ENCODE measurements at regions not wholly inside any gene's neighbourhood (a gene's known extent, or its start where the extent isn't known, plus 50 kb on each side); places are given as distances from the start of the nearest gene placed in this dataset.

DNA sequence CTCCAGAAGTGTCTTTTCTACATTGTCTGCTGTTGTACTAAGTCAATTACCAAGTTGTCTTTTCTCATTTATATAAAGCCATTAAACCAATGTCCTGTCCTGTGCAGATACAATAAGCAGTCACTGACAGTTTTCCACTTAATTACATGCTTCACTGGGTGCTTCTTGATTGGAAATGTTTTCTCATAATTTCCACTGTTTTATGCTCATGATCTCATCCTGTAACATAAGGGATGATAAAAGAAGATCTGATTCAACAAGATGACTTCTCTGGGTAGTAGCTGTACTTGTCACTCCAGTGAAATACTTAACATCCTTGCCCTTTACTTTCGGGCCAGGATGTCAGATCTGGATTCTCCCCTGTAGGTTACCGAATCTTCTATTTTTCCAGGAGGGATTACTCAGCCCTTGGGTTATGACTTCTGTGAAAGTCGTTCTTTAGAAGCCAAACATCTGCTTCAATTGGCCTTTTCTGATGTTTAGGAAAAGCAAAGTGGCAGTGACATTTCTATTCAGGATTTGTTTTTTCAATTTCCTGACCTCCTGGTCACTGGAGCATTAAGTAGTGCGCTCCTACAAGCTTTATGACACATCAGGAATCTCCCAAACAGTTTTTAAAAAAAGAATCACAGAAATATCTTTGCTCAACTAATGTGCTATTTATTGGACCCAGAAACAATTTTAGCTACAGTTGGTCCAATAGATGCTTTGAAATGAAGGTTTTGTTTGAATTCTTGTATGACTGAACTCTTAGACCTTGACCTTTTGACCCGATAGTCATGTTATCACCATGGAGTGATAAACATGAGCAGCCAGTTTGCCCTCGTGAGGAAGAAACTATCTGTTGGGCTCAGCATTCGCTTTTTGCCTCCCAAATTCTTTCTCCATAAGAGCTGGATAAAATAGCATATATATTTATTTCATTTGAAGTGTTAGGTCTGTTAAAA lies 234.5 kb upstream of the SSTR1 start:
- no peaks in the 10 kb centered on the region for H3K27me3 ChIP-seq (ENCODE audit: control insufficient read depth in 2 of 2, insufficient read depth in 2 of 2, low read length in 2 of 2)
- H3K36me3 ChIP-seq (ENCODE audit: control insufficient read depth in 2 of 2, insufficient read depth in 2 of 2, low read length in 2 of 2) = no peaks in the 10 kb centered on the region
- H3K9me3 ChIP-seq (ENCODE audit: control insufficient read depth in 2 of 2, low read length in 2 of 2) = no peaks in the 10 kb centered on the region
- no peak overlapping the region for H3K27ac ChIP-seq (ENCODE audit: low read depth in 2 of 2, low read length in 2 of 2)
- no peaks in the 10 kb centered on the region for H3K4me1 ChIP-seq (ENCODE audit: control insufficient read depth in 2 of 2, insufficient read depth in 2 of 2, low read length in 2 of 2)
- no peak overlapping the region for H3K9ac ChIP-seq (ENCODE audit: low read depth in 1 of 2, low read length in 2 of 2)
- no peak overlapping the region for H3K4me3 ChIP-seq (ENCODE audit: low read length in 2 of 2)

- Histone ChIP-seq H3K36me3 (ENCODE audit: control insufficient read depth in 2 of 2, insufficient read depth in 2 of 2, low read length in 2 of 2) (no peaks in the 10 kb centered on the region), H3K9me3 (ENCODE audit: control insufficient read depth in 2 of 2, low read length in 2 of 2) (no peaks in the 10 kb centered on the region), H3K27me3 (ENCODE audit: control insufficient read depth in 2 of 2, insufficient read depth in 2 of 2, low read length in 2 of 2) (no peaks in the 10 kb centered on the region), H3K27ac (ENCODE audit: low read depth in 2 of 2, low read length in 2 of 2) (no peak overlapping the region), H3K4me1 (ENCODE audit: control insufficient read depth in 2 of 2, insufficient read depth in 2 of 2, low read length in 2 of 2) (no peaks in the 10 kb centered on the region), H3K9ac (ENCODE audit: low read depth in 1 of 2, low read length in 2 of 2) (no peak overlapping the region), H3K4me3 (ENCODE audit: low read length in 2 of 2) (no peak overlapping the region)
Observed at GRCh38 chr14:37974421-37974820, 233.3 kb upstream of the SSTR1 start.

DNA sequence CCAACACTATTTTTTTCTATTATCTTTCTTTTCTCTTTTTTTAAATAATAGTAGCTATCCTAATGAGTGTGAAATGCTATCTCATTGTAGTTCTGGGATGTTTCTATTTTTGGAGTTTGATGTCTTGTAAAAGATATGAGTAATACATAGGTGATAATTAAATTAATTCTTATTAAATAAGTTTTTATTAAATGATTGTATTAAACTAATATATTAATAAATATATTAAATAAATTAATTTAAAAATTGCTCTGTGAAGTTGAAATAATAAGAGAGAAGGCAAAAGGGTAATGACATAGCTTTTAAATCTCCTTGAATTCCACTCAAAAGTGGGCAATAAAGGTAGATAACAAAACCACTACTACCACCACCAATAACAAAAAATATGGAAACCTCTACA lies 230.2 kb upstream of the SSTR1 start:
- H3K27ac ChIP-seq (ENCODE audit: low read depth in 2 of 2, low read length in 2 of 2) = no peak overlapping the region
- H3K9ac ChIP-seq (ENCODE audit: low read depth in 1 of 2, low read length in 2 of 2) = no peak overlapping the region
- H3K4me3 ChIP-seq (ENCODE audit: low read length in 2 of 2) = no peak overlapping the region
- no peaks in the 10 kb centered on the region for H3K27me3 ChIP-seq (ENCODE audit: control insufficient read depth in 2 of 2, insufficient read depth in 2 of 2, low read length in 2 of 2)
- peaks cover 0 to 3% of the 10 kb centered on the region in 2 donors for H3K9me3 ChIP-seq (ENCODE audit: control insufficient read depth in 2 of 2, low read length in 2 of 2)
- H3K36me3 ChIP-seq (ENCODE audit: control insufficient read depth in 2 of 2, insufficient read depth in 2 of 2, low read length in 2 of 2) = no peaks in the 10 kb centered on the region
- no peaks in the 10 kb centered on the region for H3K4me1 ChIP-seq (ENCODE audit: control insufficient read depth in 2 of 2, insufficient read depth in 2 of 2, low read length in 2 of 2)

GRCh38 chr14:37985826-37986470 lies 221.8 kb upstream of the SSTR1 start:
- no peak overlapping the region for H3K9ac ChIP-seq (ENCODE audit: low read depth in 1 of 2, low read length in 2 of 2)
- no peak overlapping the region for H3K27ac ChIP-seq (ENCODE audit: low read depth in 2 of 2, low read length in 2 of 2)
- H3K27me3 ChIP-seq (ENCODE audit: control insufficient read depth in 2 of 2, insufficient read depth in 2 of 2, low read length in 2 of 2) = no peaks in the 10 kb centered on the region
- no peak overlapping the region for H3K4me3 ChIP-seq (ENCODE audit: low read length in 2 of 2)
- no peaks in the 10 kb centered on the region for H3K36me3 ChIP-seq (ENCODE audit: control insufficient read depth in 2 of 2, insufficient read depth in 2 of 2, low read length in 2 of 2)
- no peaks in the 10 kb centered on the region for H3K9me3 ChIP-seq (ENCODE audit: control insufficient read depth in 2 of 2, low read length in 2 of 2)
- H3K4me1 ChIP-seq (ENCODE audit: control insufficient read depth in 2 of 2, insufficient read depth in 2 of 2, low read length in 2 of 2) = no peaks in the 10 kb centered on the region

DNA sequence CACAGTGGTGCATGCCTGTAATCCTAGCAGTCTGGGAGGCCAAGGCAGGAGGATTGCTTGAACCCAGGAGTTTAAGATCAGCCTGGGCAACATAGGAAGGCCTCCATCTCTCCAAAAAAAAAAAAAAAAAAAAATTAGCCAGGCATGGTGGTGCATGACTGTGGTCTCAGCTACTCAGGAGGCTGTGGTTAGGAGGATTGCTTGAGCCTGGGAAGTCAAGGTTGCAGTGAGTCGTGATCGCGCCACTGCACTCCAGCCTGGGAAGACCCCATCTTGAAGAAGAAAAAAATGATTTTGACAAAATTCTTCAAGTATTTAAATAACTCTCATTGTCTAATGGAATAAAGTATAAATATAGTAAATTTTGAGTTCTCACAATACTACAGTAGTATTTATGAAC lies 219.2 kb upstream of the SSTR1 start:
- no peaks in the 10 kb centered on the region for H3K9me3 ChIP-seq (ENCODE audit: control insufficient read depth in 2 of 2, low read length in 2 of 2)
- H3K27ac ChIP-seq (ENCODE audit: low read depth in 2 of 2, low read length in 2 of 2) = no peak overlapping the region
- no peaks in the 10 kb centered on the region for H3K4me1 ChIP-seq (ENCODE audit: control insufficient read depth in 2 of 2, insufficient read depth in 2 of 2, low read length in 2 of 2)
- H3K4me3 ChIP-seq (ENCODE audit: low read length in 2 of 2) = no peak overlapping the region
- H3K9ac ChIP-seq (ENCODE audit: low read depth in 1 of 2, low read length in 2 of 2) = no peak overlapping the region
- H3K27me3 ChIP-seq (ENCODE audit: control insufficient read depth in 2 of 2, insufficient read depth in 2 of 2, low read length in 2 of 2) = no peaks in the 10 kb centered on the region
- no peaks in the 10 kb centered on the region for H3K36me3 ChIP-seq (ENCODE audit: control insufficient read depth in 2 of 2, insufficient read depth in 2 of 2, low read length in 2 of 2)

DNA sequence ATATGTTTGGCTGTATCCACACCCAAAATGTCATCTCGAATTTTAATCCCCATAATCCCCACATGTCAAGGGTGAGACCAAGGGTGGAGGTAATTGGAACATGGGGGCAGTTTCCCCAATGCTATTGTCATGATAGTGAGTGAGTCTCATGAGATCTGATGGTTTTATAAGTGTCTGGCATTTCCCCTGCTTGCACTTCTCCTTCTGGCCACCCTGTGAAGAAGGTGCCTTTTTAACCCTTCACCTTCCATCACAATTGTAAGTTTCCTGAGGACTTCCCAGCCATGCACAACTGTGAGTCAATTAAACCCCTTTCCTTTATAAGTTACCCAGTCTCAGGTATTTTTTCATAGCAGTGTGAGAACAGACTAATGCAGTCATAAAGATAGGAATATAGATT lies 216.7 kb upstream of the SSTR1 start:
- no peak overlapping the region for H3K27ac ChIP-seq (ENCODE audit: low read depth in 2 of 2, low read length in 2 of 2)
- H3K4me1 ChIP-seq (ENCODE audit: control insufficient read depth in 2 of 2, insufficient read depth in 2 of 2, low read length in 2 of 2) = no peaks in the 10 kb centered on the region
- no peaks in the 10 kb centered on the region for H3K9me3 ChIP-seq (ENCODE audit: control insufficient read depth in 2 of 2, low read length in 2 of 2)
- no peaks in the 10 kb centered on the region for H3K27me3 ChIP-seq (ENCODE audit: control insufficient read depth in 2 of 2, insufficient read depth in 2 of 2, low read length in 2 of 2)
- no peak overlapping the region for H3K9ac ChIP-seq (ENCODE audit: low read depth in 1 of 2, low read length in 2 of 2)
- no peaks in the 10 kb centered on the region for H3K36me3 ChIP-seq (ENCODE audit: control insufficient read depth in 2 of 2, insufficient read depth in 2 of 2, low read length in 2 of 2)
- H3K4me3 ChIP-seq (ENCODE audit: low read length in 2 of 2) = no peak overlapping the region

DNA sequence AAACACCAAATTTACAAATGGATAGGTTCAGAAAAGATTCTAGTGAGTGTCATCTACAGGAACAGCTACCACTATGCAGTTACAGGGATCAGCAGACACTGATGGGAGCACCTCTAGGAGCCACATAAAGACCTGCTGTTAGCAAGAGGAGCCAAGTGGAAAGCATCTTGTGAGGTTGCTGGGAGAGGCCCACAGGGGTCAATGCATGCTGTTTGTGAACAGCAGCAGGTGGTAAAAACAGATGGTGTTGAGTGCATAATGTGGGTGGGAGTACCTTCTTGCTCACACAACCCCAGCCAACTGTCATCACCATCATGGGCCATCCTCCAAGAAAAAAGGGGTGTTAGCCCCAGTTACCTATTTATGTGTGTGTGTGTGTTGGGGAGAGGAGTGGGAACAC lies 215.2 kb upstream of the SSTR1 start:
- Histone ChIP-seq H3K27ac (ENCODE audit: low read depth in 2 of 2, low read length in 2 of 2) (no peak overlapping the region), H3K36me3 (ENCODE audit: control insufficient read depth in 2 of 2, insufficient read depth in 2 of 2, low read length in 2 of 2) (no peaks in the 10 kb centered on the region), H3K9ac (ENCODE audit: low read depth in 1 of 2, low read length in 2 of 2) (no peak overlapping the region), H3K9me3 (ENCODE audit: control insufficient read depth in 2 of 2, low read length in 2 of 2) (no peaks in the 10 kb centered on the region), H3K4me1 (ENCODE audit: control insufficient read depth in 2 of 2, insufficient read depth in 2 of 2, low read length in 2 of 2) (no peaks in the 10 kb centered on the region), H3K27me3 (ENCODE audit: control insufficient read depth in 2 of 2, insufficient read depth in 2 of 2, low read length in 2 of 2) (no peaks in the 10 kb centered on the region), H3K4me3 (ENCODE audit: low read length in 2 of 2) (no peak overlapping the region)

GRCh38 chr14:37994846-37995372 lies 212.8 kb upstream of the SSTR1 start:
- Histone ChIP-seq H3K4me1 (ENCODE audit: control insufficient read depth in 2 of 2, insufficient read depth in 2 of 2, low read length in 2 of 2) (no peaks in the 10 kb centered on the region), H3K9ac (ENCODE audit: low read depth in 1 of 2, low read length in 2 of 2) (no peak overlapping the region), H3K9me3 (ENCODE audit: control insufficient read depth in 2 of 2, low read length in 2 of 2) (no peaks in the 10 kb centered on the region), H3K27me3 (ENCODE audit: control insufficient read depth in 2 of 2, insufficient read depth in 2 of 2, low read length in 2 of 2) (no peaks in the 10 kb centered on the region), H3K36me3 (ENCODE audit: control insufficient read depth in 2 of 2, insufficient read depth in 2 of 2, low read length in 2 of 2) (no peaks in the 10 kb centered on the region), H3K27ac (ENCODE audit: low read depth in 2 of 2, low read length in 2 of 2) (no peak overlapping the region), H3K4me3 (ENCODE audit: low read length in 2 of 2) (no peak overlapping the region)

DNA sequence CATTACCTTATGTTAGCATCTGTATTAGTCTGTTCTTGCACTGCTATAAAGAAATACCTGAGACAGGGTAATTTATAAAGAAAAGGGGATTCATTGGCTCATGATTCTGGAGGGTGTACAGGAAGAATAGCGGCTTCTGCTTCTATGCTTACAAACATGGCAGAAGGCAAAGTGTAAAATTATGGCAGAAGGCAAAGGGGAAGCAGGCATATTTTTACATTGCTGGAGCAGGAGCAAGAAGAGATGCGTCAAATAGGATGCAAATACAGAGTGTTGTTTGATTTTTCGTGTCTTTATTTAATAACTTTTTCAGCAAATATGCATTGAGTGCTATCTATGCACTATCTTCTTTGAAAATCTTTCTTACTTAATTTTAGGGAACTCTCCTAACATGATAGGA lies 210.7 kb upstream of the SSTR1 start:
- Histone ChIP-seq H3K9ac (ENCODE audit: low read depth in 1 of 2, low read length in 2 of 2) (no peak overlapping the region), H3K36me3 (ENCODE audit: control insufficient read depth in 2 of 2, insufficient read depth in 2 of 2, low read length in 2 of 2) (no peaks in the 10 kb centered on the region), H3K4me1 (ENCODE audit: control insufficient read depth in 2 of 2, insufficient read depth in 2 of 2, low read length in 2 of 2) (no peaks in the 10 kb centered on the region), H3K4me3 (ENCODE audit: low read length in 2 of 2) (no peak overlapping the region), H3K27me3 (ENCODE audit: control insufficient read depth in 2 of 2, insufficient read depth in 2 of 2, low read length in 2 of 2) (no peaks in the 10 kb centered on the region), H3K27ac (ENCODE audit: low read depth in 2 of 2, low read length in 2 of 2) (no peak overlapping the region), H3K9me3 (ENCODE audit: control insufficient read depth in 2 of 2, low read length in 2 of 2) (no peaks in the 10 kb centered on the region)

- Histone ChIP-seq H3K27me3 (ENCODE audit: control insufficient read depth in 2 of 2, insufficient read depth in 2 of 2, low read length in 2 of 2) (no peaks in the 10 kb centered on the region), H3K4me1 (ENCODE audit: control insufficient read depth in 2 of 2, insufficient read depth in 2 of 2, low read length in 2 of 2) (no peaks in the 10 kb centered on the region), H3K9ac (ENCODE audit: low read depth in 1 of 2, low read length in 2 of 2) (no peak overlapping the region), H3K9me3 (ENCODE audit: control insufficient read depth in 2 of 2, low read length in 2 of 2) (no peaks in the 10 kb centered on the region), H3K4me3 (ENCODE audit: low read length in 2 of 2) (no peak overlapping the region), H3K36me3 (ENCODE audit: control insufficient read depth in 2 of 2, insufficient read depth in 2 of 2, low read length in 2 of 2) (no peaks in the 10 kb centered on the region), H3K27ac (ENCODE audit: low read depth in 2 of 2, low read length in 2 of 2) (no peak overlapping the region)
Observed at GRCh38 chr14:38000340-38000739, 207.4 kb upstream of the SSTR1 start.

Data from mucosa of rectum (tissue), 2 donors.